ENCODE measurements at regions not wholly inside any gene's neighbourhood (a gene's known extent, or its start where the extent isn't known, plus 50 kb on each side); places are given as distances from the start of the nearest gene placed in this dataset.
A peak's percentile ranks its signal among the peaks of the same experiment; 100 is the strongest.

DNA sequence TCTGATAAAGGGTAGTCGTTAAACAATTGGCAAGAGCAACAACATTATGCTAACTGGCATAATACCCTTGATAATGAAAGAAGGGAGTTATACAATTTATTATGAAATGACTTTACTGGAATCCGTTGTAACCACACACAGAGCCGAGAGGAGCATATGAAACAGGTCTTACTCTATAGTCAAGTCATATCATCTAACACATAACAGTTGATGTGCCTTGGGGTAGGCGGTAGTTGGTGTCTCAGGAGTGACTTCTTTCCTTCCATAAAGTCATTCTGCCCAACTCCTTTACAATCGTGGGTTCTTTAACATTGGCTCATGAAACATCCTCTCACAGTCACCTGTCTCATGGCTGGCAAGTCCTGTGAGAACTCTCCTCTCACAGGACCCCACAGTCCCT lies 225.2 kb downstream of the LTN1 start:
- TF ChIP-seq, protein P1, sequence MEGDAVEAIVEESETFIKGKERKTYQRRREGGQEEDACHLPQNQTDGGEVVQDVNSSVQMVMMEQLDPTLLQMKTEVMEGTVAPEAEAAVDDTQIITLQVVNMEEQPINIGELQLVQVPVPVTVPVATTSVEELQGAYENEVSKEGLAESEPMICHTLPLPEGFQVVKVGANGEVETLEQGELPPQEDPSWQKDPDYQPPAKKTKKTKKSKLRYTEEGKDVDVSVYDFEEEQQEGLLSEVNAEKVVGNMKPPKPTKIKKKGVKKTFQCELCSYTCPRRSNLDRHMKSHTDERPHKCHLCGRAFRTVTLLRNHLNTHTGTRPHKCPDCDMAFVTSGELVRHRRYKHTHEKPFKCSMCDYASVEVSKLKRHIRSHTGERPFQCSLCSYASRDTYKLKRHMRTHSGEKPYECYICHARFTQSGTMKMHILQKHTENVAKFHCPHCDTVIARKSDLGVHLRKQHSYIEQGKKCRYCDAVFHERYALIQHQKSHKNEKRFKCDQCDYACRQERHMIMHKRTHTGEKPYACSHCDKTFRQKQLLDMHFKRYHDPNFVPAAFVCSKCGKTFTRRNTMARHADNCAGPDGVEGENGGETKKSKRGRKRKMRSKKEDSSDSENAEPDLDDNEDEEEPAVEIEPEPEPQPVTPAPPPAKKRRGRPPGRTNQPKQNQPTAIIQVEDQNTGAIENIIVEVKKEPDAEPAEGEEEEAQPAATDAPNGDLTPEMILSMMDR (IDR thresholded peaks at IDR 0.05; ENCODE audit: extremely low read depth, low read depth, low read length) = no peak
- no peak overlapping the region for H3K4me2 ChIP-seq (ENCODE audit: insufficient read depth, low read length)
- no peaks in the 10 kb centered on the region for H3K9me3 ChIP-seq (ENCODE audit: low read depth, low read length)
- H3K4me1 ChIP-seq (ENCODE audit: insufficient read depth, low read length) = peaks cover 20% of the 10 kb centered on the region
- no peaks in the 10 kb centered on the region for H3K36me3 ChIP-seq (ENCODE audit: insufficient read depth, low read length)
- H3K27ac ChIP-seq (ENCODE audit: low read depth, low read length) = no peak overlapping the region
- no peaks in the 10 kb centered on the region for H3K27me3 ChIP-seq (ENCODE audit: insufficient read depth, low read length)
- no peak for DNase-seq (ENCODE audit: insufficient read length, low spot score, missing footprints)
- H4K20me1 ChIP-seq (ENCODE audit: insufficient read depth, low read length) = no peaks in the 10 kb centered on the region
- H3K4me3 ChIP-seq (ENCODE audit: insufficient read depth, low read length) = no peak overlapping the region
- H3K79me2 ChIP-seq (ENCODE audit: insufficient read depth, low read length) = no peaks in the 10 kb centered on the region
- no peak overlapping the region for H2AFZ ChIP-seq (ENCODE audit: low read length)

GRCh38 chr21:28763809-28764418 lies 228.8 kb downstream of the LTN1 start:
- Histone ChIP-seq H2AFZ (ENCODE audit: low read length) (no peak overlapping the region), H3K79me2 (ENCODE audit: insufficient read depth, low read length) (no peaks in the 10 kb centered on the region), H3K4me2 (ENCODE audit: insufficient read depth, low read length) (no peak overlapping the region), H3K4me1 (ENCODE audit: insufficient read depth, low read length) (peaks cover 11% of the 10 kb centered on the region), H3K9me3 (ENCODE audit: low read depth, low read length) (no peaks in the 10 kb centered on the region), H3K27ac (ENCODE audit: low read depth, low read length) (no peak overlapping the region), H3K27me3 (ENCODE audit: insufficient read depth, low read length) (no peaks in the 10 kb centered on the region), H3K36me3 (ENCODE audit: insufficient read depth, low read length) (no peaks in the 10 kb centered on the region), H4K20me1 (ENCODE audit: insufficient read depth, low read length) (no peaks in the 10 kb centered on the region), H3K4me3 (ENCODE audit: insufficient read depth, low read length) (no peak overlapping the region)
- TF ChIP-seq, protein P1 (IDR thresholded peaks at IDR 0.05; ENCODE audit: extremely low read depth, low read depth, low read length) = no peak
- DNase-seq (ENCODE audit: insufficient read length, low spot score, missing footprints) = no peak

DNA sequence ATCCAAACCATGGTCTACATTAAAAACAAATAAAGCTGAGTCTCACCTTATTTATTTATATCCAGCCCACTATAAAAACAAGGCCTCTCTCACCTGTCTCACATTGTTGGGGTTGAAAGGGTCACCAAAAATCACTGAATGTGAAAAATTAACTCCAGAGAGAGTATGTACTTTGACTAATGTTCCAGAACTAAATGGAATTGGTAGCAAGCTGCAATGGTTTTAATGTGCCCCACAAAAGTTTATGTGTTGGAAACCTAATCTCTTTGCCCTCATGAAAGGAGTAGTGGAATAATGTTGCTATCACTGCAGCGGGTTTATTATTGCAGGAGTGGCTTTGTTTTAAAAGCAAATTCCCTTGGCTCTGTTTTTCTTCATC lies 230.3 kb downstream of the LTN1 start:
- Histone ChIP-seq H3K79me2 (ENCODE audit: insufficient read depth, low read length) (no peaks in the 10 kb centered on the region), H3K36me3 (ENCODE audit: insufficient read depth, low read length) (no peaks in the 10 kb centered on the region), H3K27ac (ENCODE audit: low read depth, low read length) (no peak overlapping the region), H4K20me1 (ENCODE audit: insufficient read depth, low read length) (no peaks in the 10 kb centered on the region), H3K9me3 (ENCODE audit: low read depth, low read length) (no peaks in the 10 kb centered on the region), H3K27me3 (ENCODE audit: insufficient read depth, low read length) (no peaks in the 10 kb centered on the region), H3K4me2 (ENCODE audit: insufficient read depth, low read length) (no peak overlapping the region), H3K4me1 (ENCODE audit: insufficient read depth, low read length) (peaks cover 16% of the 10 kb centered on the region), H2AFZ (ENCODE audit: low read length) (no peak overlapping the region), H3K4me3 (ENCODE audit: insufficient read depth, low read length) (no peak overlapping the region)
- DNase-seq (ENCODE audit: insufficient read length, low spot score, missing footprints) = no peak
- TF ChIP-seq, protein P1 (IDR thresholded peaks at IDR 0.05; ENCODE audit: extremely low read depth, low read depth, low read length) = no peak

GRCh38 chr21:28761674-28762356 lies 230.9 kb downstream of the LTN1 start:
- no peak for DNase-seq (ENCODE audit: insufficient read length, low spot score, missing footprints)
- Histone ChIP-seq H3K36me3 (ENCODE audit: insufficient read depth, low read length) (no peaks in the 10 kb centered on the region), H2AFZ (ENCODE audit: low read length) (peak overlapping the region; percentile 28), H3K27me3 (ENCODE audit: insufficient read depth, low read length) (no peaks in the 10 kb centered on the region), H3K27ac (ENCODE audit: low read depth, low read length) (peak overlapping the region; percentile 42), H4K20me1 (ENCODE audit: insufficient read depth, low read length) (no peaks in the 10 kb centered on the region), H3K4me3 (ENCODE audit: insufficient read depth, low read length) (no peak overlapping the region), H3K9me3 (ENCODE audit: low read depth, low read length) (no peaks in the 10 kb centered on the region), H3K4me2 (ENCODE audit: insufficient read depth, low read length) (no peak overlapping the region), H3K4me1 (ENCODE audit: insufficient read depth, low read length) (peaks cover 16% of the 10 kb centered on the region), H3K79me2 (ENCODE audit: insufficient read depth, low read length) (no peaks in the 10 kb centered on the region)
- TF ChIP-seq, protein P1 (IDR thresholded peaks at IDR 0.05; ENCODE audit: extremely low read depth, low read depth, low read length) = no peak

Data from osteoblast (primary cell).